DOHH2 (cell line): ENCODE measurements at regions not wholly inside any gene's neighbourhood (a gene's known extent, or its start where the extent isn't known, plus 50 kb on each side); places are given as distances from the start of the nearest gene placed in this dataset.

ENCODE experiments used
- EZH2phosphoT487 ChIP-seq: fragments of 200-600 bp; sonication (generic); IDR thresholded peaks from 2 replicates; pipeline ENCODE4 v1.6.1; 2017; ENCODE audit warnings: borderline replicate concordance, mild to moderate bottlenecking, antibody characterized with exemption, low read length, moderate library complexity, mixed read lengths
- TF ChIP-seq, protein P1 (sequence below): fragments of 200-600 bp; sonication (generic); IDR thresholded peaks from one replicate; pipeline ENCODE4 v1.5.1; 2014; ENCODE audit warnings: antibody characterized with exemption, mild to moderate bottlenecking, low read depth, low read length; ENCODE audit not compliant: poor library complexity, severe bottlenecking

- TF ChIP-seq, protein P1, sequence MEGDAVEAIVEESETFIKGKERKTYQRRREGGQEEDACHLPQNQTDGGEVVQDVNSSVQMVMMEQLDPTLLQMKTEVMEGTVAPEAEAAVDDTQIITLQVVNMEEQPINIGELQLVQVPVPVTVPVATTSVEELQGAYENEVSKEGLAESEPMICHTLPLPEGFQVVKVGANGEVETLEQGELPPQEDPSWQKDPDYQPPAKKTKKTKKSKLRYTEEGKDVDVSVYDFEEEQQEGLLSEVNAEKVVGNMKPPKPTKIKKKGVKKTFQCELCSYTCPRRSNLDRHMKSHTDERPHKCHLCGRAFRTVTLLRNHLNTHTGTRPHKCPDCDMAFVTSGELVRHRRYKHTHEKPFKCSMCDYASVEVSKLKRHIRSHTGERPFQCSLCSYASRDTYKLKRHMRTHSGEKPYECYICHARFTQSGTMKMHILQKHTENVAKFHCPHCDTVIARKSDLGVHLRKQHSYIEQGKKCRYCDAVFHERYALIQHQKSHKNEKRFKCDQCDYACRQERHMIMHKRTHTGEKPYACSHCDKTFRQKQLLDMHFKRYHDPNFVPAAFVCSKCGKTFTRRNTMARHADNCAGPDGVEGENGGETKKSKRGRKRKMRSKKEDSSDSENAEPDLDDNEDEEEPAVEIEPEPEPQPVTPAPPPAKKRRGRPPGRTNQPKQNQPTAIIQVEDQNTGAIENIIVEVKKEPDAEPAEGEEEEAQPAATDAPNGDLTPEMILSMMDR, result no peak
- TF ChIP-seq EZH2phosphoT487, result no peak
Measured at GRCh38 chr2:160908157-160908556, 252.1 kb upstream of the TANK start.
